ENCODE measurements at regions not wholly inside any gene's neighbourhood (a gene's known extent, or its start where the extent isn't known, plus 50 kb on each side); places are given as distances from the start of the nearest gene placed in this dataset.

GRCh38 chr5:89268460-89268859 is 385.5 kb upstream of the MEF2C start:
- Histone ChIP-seq H4K20me1 (replicated peaks; ENCODE audit: control insufficient read depth, extremely low read depth, insufficient read depth, low read length) (no peaks in the 10 kb centered on the region), H3K4me2 (ENCODE audit: insufficient read depth, low read length) (no peak overlapping the region), H3K27ac (ENCODE audit: insufficient read depth, low read depth, low read length) (no peak overlapping the region), H3K4me1 (ENCODE audit: control insufficient read depth, extremely low read depth, insufficient read depth, low read length) (no peaks in the 10 kb centered on the region), H3K9ac (replicated peaks; ENCODE audit: extremely low read depth, insufficient read depth, low read length) (no peak overlapping the region), H3K4me3 (replicated peaks in 1 of 3; ENCODE audit: insufficient read depth in 1 of 3, low read depth in 1 of 3, low read length in 3 of 3) (no peak overlapping the region), H3K9me3 (replicated peaks; ENCODE audit: control insufficient read depth, insufficient read depth, low read length) (no peaks in the 10 kb centered on the region), H2AFZ (ENCODE audit: low read depth, low read length) (no peak overlapping the region), H3K79me2 (ENCODE audit: control insufficient read depth, insufficient read depth, low read length) (no peaks in the 10 kb centered on the region), H3K27me3 (ENCODE audit: control insufficient read depth in 2 of 2, insufficient read depth in 2 of 2, low read length in 2 of 2) (no peaks in the 10 kb centered on the region), H3K9me1 (replicated peaks; ENCODE audit: control insufficient read depth, extremely low read depth, insufficient read depth, low read length) (no peaks in the 10 kb centered on the region), H3K36me3 (ENCODE audit: control insufficient read depth in 2 of 2, extremely low read depth in 1 of 2, insufficient read depth in 2 of 2, low read length in 2 of 2) (no peaks in the 10 kb centered on the region)
- no peak for TF ChIP-seq MAX (IDR thresholded peaks at IDR 0.05; ENCODE audit: insufficient read depth, insufficient read length)
- no peak for TF ChIP-seq FOS (IDR thresholded peaks at IDR 0.05; ENCODE audit: borderline replicate concordance, insufficient read depth, low read length)
- no peak for TF ChIP-seq GATA2 (IDR thresholded peaks at IDR 0.05; ENCODE audit: insufficient read depth, insufficient read length, low read depth, low read length)
- TF ChIP-seq POLR2AphosphoS5 (IDR thresholded peaks at IDR 0.05; ENCODE audit: insufficient read depth, low read depth, low read length) = no peak
- TF ChIP-seq MYC (IDR thresholded peaks at IDR 0.05; ENCODE audit: low read depth, low read length) = no peak
- TF ChIP-seq JUN (IDR thresholded peaks at IDR 0.05; ENCODE audit: borderline replicate concordance, insufficient read depth, insufficient read length, low read depth) = no peak
- no peak for TF ChIP-seq EZH2 (IDR thresholded peaks at IDR 0.05; ENCODE audit: borderline replicate concordance, low read depth, low read length, severe bottlenecking)
- TF ChIP-seq POLR2A (IDR thresholded peaks at IDR 0.05; ENCODE audit: low read depth, low read length) = no peak
- TF ChIP-seq, protein P1, sequence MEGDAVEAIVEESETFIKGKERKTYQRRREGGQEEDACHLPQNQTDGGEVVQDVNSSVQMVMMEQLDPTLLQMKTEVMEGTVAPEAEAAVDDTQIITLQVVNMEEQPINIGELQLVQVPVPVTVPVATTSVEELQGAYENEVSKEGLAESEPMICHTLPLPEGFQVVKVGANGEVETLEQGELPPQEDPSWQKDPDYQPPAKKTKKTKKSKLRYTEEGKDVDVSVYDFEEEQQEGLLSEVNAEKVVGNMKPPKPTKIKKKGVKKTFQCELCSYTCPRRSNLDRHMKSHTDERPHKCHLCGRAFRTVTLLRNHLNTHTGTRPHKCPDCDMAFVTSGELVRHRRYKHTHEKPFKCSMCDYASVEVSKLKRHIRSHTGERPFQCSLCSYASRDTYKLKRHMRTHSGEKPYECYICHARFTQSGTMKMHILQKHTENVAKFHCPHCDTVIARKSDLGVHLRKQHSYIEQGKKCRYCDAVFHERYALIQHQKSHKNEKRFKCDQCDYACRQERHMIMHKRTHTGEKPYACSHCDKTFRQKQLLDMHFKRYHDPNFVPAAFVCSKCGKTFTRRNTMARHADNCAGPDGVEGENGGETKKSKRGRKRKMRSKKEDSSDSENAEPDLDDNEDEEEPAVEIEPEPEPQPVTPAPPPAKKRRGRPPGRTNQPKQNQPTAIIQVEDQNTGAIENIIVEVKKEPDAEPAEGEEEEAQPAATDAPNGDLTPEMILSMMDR (IDR thresholded peaks at IDR 0.05; ENCODE audit: extremely low read depth in 1 of 2, insufficient read depth in 1 of 2, low read depth in 1 of 2, low read length in 2 of 2) = no peak
- FAIRE-seq = no peak
- no peak for DNase-seq (ENCODE audit: low read depth, low spot score)
- intact Hi-C loops (cut with micrococcal nuclease) = loop anchor here (10.0 kb wide), 1 partner anchor 996 kb away; no protein-coding TSS in a partner anchor
- ChIA-PET CTCF (no interaction called here), POLR2A (no interaction called here)
- dilution Hi-C loops (cut with MboI; ENCODE audit: extremely low pct_ligation_motif_present, low sequenced_read_pairs) = no loop called here
- no TSS peak for BruUV-seq (replicated peaks)

All from endothelial cell of umbilical vein (primary cell).